SK-N-SH (cell line): ENCODE measurements at regions not wholly inside any gene's neighbourhood (a gene's known extent, or its start where the extent isn't known, plus 50 kb on each side); places are given as distances from the start of the nearest gene placed in this dataset.
A peak's percentile ranks its signal among the peaks of the same experiment; 100 is the strongest.
"Not testable (repeated sequence)": the region's sequence is repeated elsewhere in the genome, so short reads cannot be mapped to it uniquely, and the experiment has no call there.

Source experiments
- CTCF ChIA-PET: fragments of 300-600, 350-600 bp; formaldehyde crosslinking; extraction: SDS; loops from one replicate; lab custom pipeline; 2021; lab: Yijun Ruan, JAX
- POLR2A ChIA-PET: fragments of 350-600 bp; sonication (Branson Sonifier 250); formaldehyde crosslinking; extraction: SDS; loops from one replicate; lab custom pipeline; 2020; ENCODE audit warnings: antibody characterized with exemption, inconsistent platforms; lab: Yijun Ruan, JAX
- DNase-seq: peaks from one replicate; pipeline ENCODE4 v3.0.0; 2012
- H2AFZ ChIP-seq: fragments of 200-600 bp; sonication (generic); 2 replicates; pipeline ENCODE4 v1.8.1; 2016; ENCODE audit warnings: antibody characterized with exemption, mild to moderate bottlenecking, low read depth
- H3F3A ChIP-seq: fragments of 200-600 bp; sonication (generic); replicated peaks from 2 replicates; pipeline ENCODE3; 2016; ENCODE audit warnings: antibody characterized with exemption, mild to moderate bottlenecking; ENCODE audit not compliant: insufficient read depth
- H3K27ac ChIP-seq, 2 experiments: fragments of 200-500 bp in 1 of 2; fragments of 200-600 bp in 1 of 2; sonication (Bioruptor generic) in 1 of 2; sonication (generic), shearing (Covaris generic) in 1 of 2; 2 replicates each; pipeline versions ENCODE4 v1.5.1 to v1.6.1; 2014 to 2016; ENCODE audit warnings: low read depth in 2 of 2, inconsistent platforms in 1 of 2, low read length in 1 of 2, mild to moderate bottlenecking in 1 of 2, mixed read lengths in 1 of 2
- H3K27me3 ChIP-seq: fragments of 200-600 bp; sonication (generic), shearing (Covaris generic); 2 replicates; pipeline ENCODE4 v1.6.1; 2016; ENCODE audit warnings: mixed run types; ENCODE audit not compliant: insufficient read depth
- H3K36me3 ChIP-seq, 2 experiments: fragments of 200-500 bp in 1 of 2; fragments of 200-600 bp in 1 of 2; sonication (Bioruptor generic) in 1 of 2; sonication (generic) in 1 of 2; replicated peaks in 1 of 2; 2 replicates each; pipeline versions ENCODE3 to v1.5.1; 2014 to 2016; ENCODE audit warnings: low read length in 1 of 2, mild to moderate bottlenecking in 1 of 2; ENCODE audit not compliant: insufficient read depth in 2 of 2, control insufficient read depth in 1 of 2
- H3K4me1 ChIP-seq, 2 experiments: fragments of 200-500 bp in 1 of 2; fragments of 200-600 bp in 1 of 2; sonication (Bioruptor generic) in 1 of 2; sonication (generic), shearing (Covaris generic) in 1 of 2; 2 replicates each; pipeline versions ENCODE4 v1.5.1 to v1.6.1; 2014 to 2016; ENCODE audit warnings: low read depth in 1 of 2, low read length in 1 of 2, mixed run types in 1 of 2; ENCODE audit not compliant: insufficient read depth in 2 of 2, control insufficient read depth in 1 of 2
- H3K4me2 ChIP-seq: fragments of 200-600 bp; sonication (generic), shearing (Covaris generic); 2 replicates; pipeline ENCODE4 v1.6.1; 2017; ENCODE audit warnings: mixed run types
- H3K4me3 ChIP-seq, 2 experiments: fragments of 200-500 bp in 1 of 2; fragments of 200-600 bp in 1 of 2; sonication (Bioruptor generic) in 1 of 2; sonication (generic), shearing (Covaris generic) in 1 of 2; 2 replicates each; pipeline versions ENCODE4 v1.5.1 to v1.8.1; 2014 to 2016; ENCODE audit warnings: low read depth in 2 of 2, inconsistent platforms in 1 of 2, low read length in 1 of 2, mild to moderate bottlenecking in 1 of 2, mixed read lengths in 1 of 2, moderate library complexity in 1 of 2
- H3K79me2 ChIP-seq: fragments of 200-600 bp; sonication (generic); 2 replicates; pipeline ENCODE4 v1.8.1; 2017; ENCODE audit warnings: mild to moderate bottlenecking; ENCODE audit not compliant: insufficient read depth
- H3K9ac ChIP-seq: fragments of 200-600 bp; sonication (generic); 2 replicates; pipeline ENCODE4 v1.6.1; 2017; ENCODE audit warnings: mixed run types
- H3K9me2 ChIP-seq: fragments of 200-600 bp; sonication (generic); 2 replicates; pipeline ENCODE4 v1.6.1; 2017; ENCODE audit warnings: mixed run types
- H3K9me3 ChIP-seq: fragments of 200-600 bp; sonication (generic); 2 replicates; pipeline ENCODE4 v1.6.1; 2017; ENCODE audit warnings: mixed run types, mild to moderate bottlenecking, moderate library complexity
- H4K20me1 ChIP-seq: fragments of 200-600 bp; sonication (generic); 2 replicates; pipeline ENCODE4 v1.6.1; 2017; ENCODE audit warnings: mild to moderate bottlenecking, mixed run types; ENCODE audit not compliant: insufficient read depth
- CTCF ChIP-seq: fragments of 200-600 bp; sonication (generic); IDR thresholded peaks from 2 replicates; pipeline ENCODE4 v1.6.1; 2017; ENCODE audit warnings: antibody characterized with exemption, mild to moderate bottlenecking, moderate library complexity
- ELF1 ChIP-seq: IDR thresholded peaks from 2 replicates; pipeline ENCODE4 v1.4.0; 2012
- NFIC ChIP-seq: IDR thresholded peaks from 2 replicates; pipeline ENCODE4 v1.4.0; 2012; ENCODE audit warnings: borderline replicate concordance
- POLR2AphosphoS5 ChIP-seq: IDR thresholded peaks from 2 replicates; pipeline ENCODE4 v1.6.1; 2012; ENCODE audit warnings: low read depth, low read length
- RAD21 ChIP-seq: IDR thresholded peaks from 2 replicates; pipeline ENCODE4 v1.6.1; 2012; ENCODE audit warnings: mild to moderate bottlenecking, low read length
- SIN3A ChIP-seq: IDR thresholded peaks from 2 replicates; pipeline ENCODE4 v1.6.1; 2012; ENCODE audit warnings: low read depth, mild to moderate bottlenecking, low read length, moderate library complexity, borderline replicate concordance
- SMC3 ChIP-seq: IDR thresholded peaks from 2 replicates; pipeline ENCODE4 v1.6.1; 2012; ENCODE audit warnings: low read depth, low read length, improper control_type of control experiment
- USF2 ChIP-seq: fragments of 150-350 bp; IDR thresholded peaks from 2 replicates; pipeline ENCODE4 v1.6.1; 2017; ENCODE audit warnings: antibody characterized with exemption, low read length, low read depth, borderline replicate concordance
- YY1 ChIP-seq: IDR thresholded peaks from 2 replicates; pipeline ENCODE4 v1.4.0; 2012; ENCODE audit warnings: low read depth, mild to moderate bottlenecking
- ZBTB33 ChIP-seq: IDR thresholded peaks from 2 replicates; pipeline ENCODE4 v1.4.0; 2012; ENCODE audit warnings: low read depth, borderline replicate concordance
- WGBS: methylation state at CpG from one replicate; pipeline ENCODE4 v1.1.6; 2017; ENCODE audit warnings: low lambda C conversion rate; 5-methylcytosine and 5-hydroxymethylcytosine counted together

GRCh38 chr10:109762555-109762954 is 160.8 kb downstream of the XPNPEP1 start:
- H2AFZ ChIP-seq = no peak overlapping the region
- H3K4me1 ChIP-seq = no peaks in the 10 kb centered on the region
- H4K20me1 ChIP-seq = no peaks in the 10 kb centered on the region
- no peak overlapping the region for H3K4me3 ChIP-seq
- no peak for DNase-seq
- no peaks in the 10 kb centered on the region for H3K9me3 ChIP-seq
- no peak overlapping the region for H3K9ac ChIP-seq
- TF ChIP-seq YY1 (no peak), POLR2AphosphoS5 (no peak), NFIC (no peak), USF2 (no peak), SMC3 (no peak), SIN3A (no peak), ELF1 (no peak), ZBTB33 (no peak)
- no peak overlapping the region for H3K27ac ChIP-seq
- no peaks in the 10 kb centered on the region for H3K36me3 ChIP-seq
- POLR2A ChIA-PET = no interaction called here
- H3K4me2 ChIP-seq = no peak overlapping the region
- H3K27me3 ChIP-seq = no peaks in the 10 kb centered on the region
- no peaks in the 10 kb centered on the region for H3F3A ChIP-seq
- H3K79me2 ChIP-seq = no peaks in the 10 kb centered on the region
- CTCF ChIA-PET = interaction anchor here (2.5 kb wide), 1 partner anchor 11 kb away, joined by 12 read pairs; no protein-coding TSS in a partner anchor
- H3K9me2 ChIP-seq = no peaks in the 10 kb centered on the region

- H3K27me3 ChIP-seq, H3K4me2 ChIP-seq, H2AFZ ChIP-seq, H3K27ac ChIP-seq, H4K20me1 ChIP-seq, H3F3A ChIP-seq, H3K9ac ChIP-seq, H3K4me1 ChIP-seq, H3K79me2 ChIP-seq, H3K36me3 ChIP-seq, H3K9me3 ChIP-seq, DNase-seq, H3K9me2 ChIP-seq, H3K4me3 ChIP-seq: not testable (repeated sequence)
- ChIA-PET POLR2A (interaction anchor here (0.6 kb wide), 1 partner anchor 70 kb away, joined by 5 read pairs; no protein-coding TSS in a partner anchor), CTCF (interaction anchor here (0.6 to 1.3 kb wide), 3 partner anchors 16 to 357 kb away, joined by 3 to 9 read pairs (median 4); no protein-coding TSS in a partner anchor)
- whole genome bisulfite sequencing = 8% methylated on average over 6 of the region's 6 CpGs
- TF ChIP-seq RAD21 (peak; percentile 20), CTCF (peak; percentile 31; the same call in 1 of the 2 replicates)
Observed at GRCh38 chr10:109757670-109758069, 165.6 kb downstream of the XPNPEP1 start.
